ENCODE measurements at regions not wholly inside any gene's neighbourhood (a gene's known extent, or its start where the extent isn't known, plus 50 kb on each side); places are given as distances from the start of the nearest gene placed in this dataset.
"Not testable (repeated sequence)": the region's sequence is repeated elsewhere in the genome, so short reads cannot be mapped to it uniquely, and the experiment has no call there.

DNA sequence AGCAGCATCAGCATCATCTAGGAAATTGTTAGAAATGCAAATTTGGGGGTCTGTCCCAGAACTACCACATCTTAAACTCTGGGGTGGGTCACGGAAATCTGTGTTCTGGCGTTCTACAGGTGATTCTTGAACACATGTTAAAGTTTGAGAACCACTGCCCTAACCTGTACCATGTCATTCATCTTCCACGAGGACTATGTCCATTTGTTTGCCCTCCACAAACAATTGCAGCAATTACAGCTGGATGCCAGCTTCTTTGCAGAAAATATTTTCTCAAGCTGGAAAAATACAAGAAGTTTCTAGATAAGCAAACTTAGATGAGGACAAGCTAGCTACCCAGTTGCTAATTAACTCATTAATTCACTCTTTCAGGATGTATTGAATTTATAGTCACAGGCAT is 54.1 kb downstream of the MAFB start:
- H3K9me3 ChIP-seq (replicated peaks; ENCODE audit: control insufficient read depth, low read depth, low read length): no peaks in the 10 kb centered on the region
- no peak overlapping the region for H3K27ac ChIP-seq (ENCODE audit: low read length)
- no peak for DNase-seq
- WGBS (ENCODE audit: insufficient coverage): 83% methylated on average over 2 of the region's 3 CpGs
- no peak overlapping the region for H3K4me3 ChIP-seq (ENCODE audit: low read length)
- no peaks in the 10 kb centered on the region for H3K27me3 ChIP-seq (ENCODE audit: control insufficient read depth, insufficient read depth, low read length)
- H3K4me1 ChIP-seq (ENCODE audit: control insufficient read depth, insufficient read depth, low read length): no peaks in the 10 kb centered on the region
- H3K36me3 ChIP-seq (ENCODE audit: control insufficient read depth, insufficient read depth, low read length): no peaks in the 10 kb centered on the region

DNA sequence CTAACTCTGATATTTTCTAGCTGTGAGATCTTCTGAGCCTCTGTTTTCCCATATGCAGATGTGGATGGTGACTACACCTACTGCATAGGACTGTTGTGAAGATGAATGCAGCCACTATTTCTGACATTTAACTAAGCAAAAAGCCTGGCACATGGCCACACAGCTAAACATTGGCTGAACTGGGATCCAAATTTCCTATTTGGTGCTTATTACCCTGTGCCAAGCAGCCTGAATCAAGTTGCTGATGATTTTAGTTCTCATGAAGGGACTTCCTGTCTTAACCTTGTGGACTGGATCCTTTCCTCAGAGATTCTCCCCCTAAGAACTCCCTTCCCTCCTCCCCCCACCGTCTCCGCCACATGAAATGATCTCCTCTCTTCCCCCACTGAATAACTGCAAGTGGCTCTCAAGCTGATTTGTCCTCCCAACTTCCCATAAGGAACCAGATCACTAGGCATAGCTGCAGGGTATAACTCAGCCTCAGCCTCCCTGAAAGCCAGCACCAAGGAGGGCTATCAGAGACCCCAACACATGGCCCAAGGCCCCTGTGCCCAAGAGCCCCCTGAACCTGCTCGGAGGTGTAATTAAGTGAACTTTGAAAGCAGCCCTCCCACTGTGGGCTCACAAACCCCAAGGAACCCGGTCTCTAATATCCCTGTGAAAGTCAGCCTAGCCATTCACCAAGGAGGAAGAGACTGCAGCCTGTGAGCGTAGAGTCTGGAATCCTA is 55.7 kb downstream of the MAFB start:
- H3K9me3 ChIP-seq (replicated peaks; ENCODE audit: control insufficient read depth, low read depth, low read length): no peaks in the 10 kb centered on the region
- H3K36me3 ChIP-seq (ENCODE audit: control insufficient read depth, insufficient read depth, low read length): no peaks in the 10 kb centered on the region
- H3K27me3 ChIP-seq (ENCODE audit: control insufficient read depth, insufficient read depth, low read length): no peaks in the 10 kb centered on the region
- H3K4me1 ChIP-seq (ENCODE audit: control insufficient read depth, insufficient read depth, low read length): no peaks in the 10 kb centered on the region
- 75% methylated on average over 4 of the region's 5 CpGs for WGBS (ENCODE audit: insufficient coverage)
- no peak for DNase-seq
- no peak overlapping the region for H3K4me3 ChIP-seq (ENCODE audit: low read length)
- no peak overlapping the region for H3K27ac ChIP-seq (ENCODE audit: low read length)

- no peak for DNase-seq
- 84% methylated on average over 10 of the region's 10 CpGs for WGBS (ENCODE audit: insufficient coverage)
- no peaks in the 10 kb centered on the region for H3K4me1 ChIP-seq (ENCODE audit: control insufficient read depth, insufficient read depth, low read length)
These were observed 56.6 kb downstream of the MAFB start for GRCh38 chr20:40632346-40632976.

DNA sequence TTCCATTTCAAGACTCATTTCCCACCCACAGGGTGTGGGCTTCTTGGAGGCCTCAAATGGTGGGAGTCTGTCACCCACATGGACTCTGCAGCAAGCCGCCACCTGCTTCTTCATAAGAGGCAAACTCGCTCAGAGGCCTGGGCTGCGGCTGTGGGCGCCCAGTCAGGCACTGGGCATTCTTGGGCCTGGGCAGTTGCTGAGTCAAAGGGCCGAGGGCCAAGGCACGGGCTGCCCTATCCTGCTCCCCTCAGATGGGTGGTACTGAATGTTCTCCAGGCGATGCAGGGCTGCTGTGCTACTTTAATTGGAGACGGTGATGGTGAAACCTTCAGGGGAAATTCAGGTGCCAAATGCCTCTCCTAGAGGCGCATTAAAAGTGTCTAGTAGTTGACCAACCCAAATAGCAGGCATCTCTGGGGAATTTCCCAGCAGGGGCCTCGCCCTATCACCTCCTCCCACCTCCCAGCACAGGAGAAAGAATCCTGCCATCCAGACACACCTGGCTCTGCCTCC is 57.9 kb downstream of the MAFB start:
- Histone ChIP-seq H3K27ac (ENCODE audit: low read length) (no peak overlapping the region), H3K4me3 (ENCODE audit: low read length) (no peak overlapping the region), H3K9me3 (replicated peaks; ENCODE audit: control insufficient read depth, low read depth, low read length) (no peaks in the 10 kb centered on the region), H3K27me3 (ENCODE audit: control insufficient read depth, insufficient read depth, low read length) (no peaks in the 10 kb centered on the region), H3K36me3 (ENCODE audit: control insufficient read depth, insufficient read depth, low read length) (no peaks in the 10 kb centered on the region), H3K4me1 (ENCODE audit: control insufficient read depth, insufficient read depth, low read length) (no peaks in the 10 kb centered on the region)
- DNase-seq: no peak
- WGBS (ENCODE audit: insufficient coverage): 81% methylated on average over 8 of the region's 10 CpGs

More at GRCh38 chr20:40632346-40632976, 56.6 kb downstream of the MAFB start:
- no peaks in the 10 kb centered on the region for H3K36me3 ChIP-seq (ENCODE audit: control insufficient read depth, insufficient read depth, low read length)
- no peaks in the 10 kb centered on the region for H3K27me3 ChIP-seq (ENCODE audit: control insufficient read depth, insufficient read depth, low read length)
- no peak overlapping the region for H3K4me3 ChIP-seq (ENCODE audit: low read length)
- no peaks in the 10 kb centered on the region for H3K9me3 ChIP-seq (replicated peaks; ENCODE audit: control insufficient read depth, low read depth, low read length)
- no peak overlapping the region for H3K27ac ChIP-seq (ENCODE audit: low read length)

- Histone ChIP-seq H3K4me3 (ENCODE audit: low read length) (no peak overlapping the region), H3K27ac (ENCODE audit: low read length) (no peak overlapping the region), H3K36me3 (ENCODE audit: control insufficient read depth, insufficient read depth, low read length) (no peaks in the 10 kb centered on the region), H3K9me3 (replicated peaks; ENCODE audit: control insufficient read depth, low read depth, low read length) (no peaks in the 10 kb centered on the region), H3K27me3 (ENCODE audit: control insufficient read depth, insufficient read depth, low read length) (no peaks in the 10 kb centered on the region), H3K4me1 (ENCODE audit: control insufficient read depth, insufficient read depth, low read length) (no peaks in the 10 kb centered on the region)
- WGBS (ENCODE audit: insufficient coverage): 80% methylated on average over 1 of the region's 3 CpGs
- DNase-seq: no peak
These were observed 58.3 kb downstream of the MAFB start for GRCh38 chr20:40630713-40631112.

DNA sequence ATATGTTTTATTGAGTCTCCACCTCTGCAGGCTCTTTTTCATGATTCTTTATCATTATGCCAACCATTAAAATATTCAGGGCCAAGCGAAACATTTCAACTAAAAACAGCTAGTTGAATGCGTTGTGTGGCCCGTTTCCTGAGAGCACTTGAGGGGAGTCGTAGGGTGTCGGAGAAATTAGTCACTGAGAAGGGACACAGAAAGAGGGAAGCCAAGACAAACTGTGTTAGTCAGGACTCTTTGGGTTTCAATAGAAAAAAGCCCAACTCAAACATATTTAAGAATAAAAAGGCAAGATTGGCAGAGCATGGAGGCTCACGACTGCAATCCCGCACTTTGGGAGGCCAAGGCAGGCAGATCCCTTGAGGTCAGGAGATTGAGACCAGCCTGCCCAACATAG is 58.9 kb downstream of the MAFB start:
- Histone ChIP-seq H3K4me3 (ENCODE audit: low read length) (no peak overlapping the region), H3K4me1 (ENCODE audit: control insufficient read depth, insufficient read depth, low read length) (no peaks in the 10 kb centered on the region), H3K27ac (ENCODE audit: low read length) (no peak overlapping the region), H3K36me3 (ENCODE audit: control insufficient read depth, insufficient read depth, low read length) (no peaks in the 10 kb centered on the region), H3K27me3 (ENCODE audit: control insufficient read depth, insufficient read depth, low read length) (no peaks in the 10 kb centered on the region), H3K9me3 (replicated peaks; ENCODE audit: control insufficient read depth, low read depth, low read length) (no peaks in the 10 kb centered on the region)
- WGBS (ENCODE audit: insufficient coverage): 79% methylated on average over 3 of the region's 7 CpGs
- DNase-seq: no peak

GRCh38 chr20:40628877-40629276 is 60.2 kb downstream of the MAFB start:
- WGBS (ENCODE audit: insufficient coverage): 67% methylated on average over 6 of the region's 10 CpGs
- no peak overlapping the region for H3K4me3 ChIP-seq (ENCODE audit: low read length)
- no peaks in the 10 kb centered on the region for H3K9me3 ChIP-seq (replicated peaks; ENCODE audit: control insufficient read depth, low read depth, low read length)
- H3K4me1 ChIP-seq (ENCODE audit: control insufficient read depth, insufficient read depth, low read length): no peaks in the 10 kb centered on the region
- DNase-seq: no peak
- no peaks in the 10 kb centered on the region for H3K36me3 ChIP-seq (ENCODE audit: control insufficient read depth, insufficient read depth, low read length)
- H3K27me3 ChIP-seq (ENCODE audit: control insufficient read depth, insufficient read depth, low read length): no peaks in the 10 kb centered on the region
- no peak overlapping the region for H3K27ac ChIP-seq (ENCODE audit: low read length)

DNA sequence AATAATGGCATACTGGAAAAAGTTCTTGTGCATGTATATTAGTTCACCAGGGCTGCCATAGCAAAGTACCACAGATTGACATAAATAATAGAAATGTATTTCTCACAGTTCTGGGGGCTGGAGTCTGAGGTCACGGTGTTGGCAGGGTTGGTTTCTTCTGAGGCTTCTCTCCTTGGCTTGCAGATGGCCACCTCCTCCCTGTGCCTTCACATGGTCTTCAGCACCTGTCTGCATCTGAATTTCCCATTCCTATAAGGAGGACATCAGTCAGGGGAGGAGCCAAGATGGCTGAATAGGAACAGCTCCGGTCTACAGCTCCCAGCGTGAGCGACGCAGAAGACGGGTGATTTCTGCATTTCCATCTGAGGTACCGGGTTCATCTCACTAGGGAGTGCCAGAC is 70.0 kb downstream of the MAFB start:
- not testable (repeated sequence) for H3K36me3 ChIP-seq (ENCODE audit: control insufficient read depth, insufficient read depth, low read length); H3K9me3 ChIP-seq (replicated peaks; ENCODE audit: control insufficient read depth, low read depth, low read length); H3K4me3 ChIP-seq (ENCODE audit: low read length); H3K4me1 ChIP-seq (ENCODE audit: control insufficient read depth, insufficient read depth, low read length); H3K27me3 ChIP-seq (ENCODE audit: control insufficient read depth, insufficient read depth, low read length); H3K27ac ChIP-seq (ENCODE audit: low read length); DNase-seq
- WGBS (ENCODE audit: insufficient coverage): no CpG with 5 or more reads among the region's 7 CpGs

GRCh38 chr20:40617594-40617993 is 71.4 kb downstream of the MAFB start:
- 100% methylated on average over 3 of the region's 6 CpGs for WGBS (ENCODE audit: insufficient coverage)

DNA sequence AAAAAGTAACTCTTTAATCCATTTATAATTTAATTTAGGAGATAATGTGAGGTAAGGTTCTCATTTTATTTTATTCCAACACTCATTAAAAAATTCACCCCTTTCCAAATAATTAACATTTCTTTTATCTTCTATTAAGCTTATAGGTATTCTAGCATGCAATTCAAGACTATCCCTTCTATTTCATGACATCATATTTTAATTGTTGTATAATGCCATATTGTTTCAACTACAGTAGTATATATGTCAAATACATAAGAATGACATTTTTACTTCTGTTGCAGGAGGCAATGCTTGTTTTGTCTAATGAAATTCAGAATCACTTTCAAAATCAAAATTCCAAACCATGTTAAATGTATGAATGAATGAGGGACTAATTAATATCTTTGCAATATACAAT is 76.2 kb downstream of the MAFB start:
- no peak for DNase-seq
- no peaks in the 10 kb centered on the region for H3K9me3 ChIP-seq (replicated peaks; ENCODE audit: control insufficient read depth, low read depth, low read length)
- no peak overlapping the region for H3K27ac ChIP-seq (ENCODE audit: low read length)
- no peaks in the 10 kb centered on the region for H3K36me3 ChIP-seq (ENCODE audit: control insufficient read depth, insufficient read depth, low read length)
- H3K4me1 ChIP-seq (ENCODE audit: control insufficient read depth, insufficient read depth, low read length): no peaks in the 10 kb centered on the region
- H3K27me3 ChIP-seq (ENCODE audit: control insufficient read depth, insufficient read depth, low read length): no peaks in the 10 kb centered on the region
- H3K4me3 ChIP-seq (ENCODE audit: low read length): no peak overlapping the region

More at GRCh38 chr20:40617594-40617993, 71.4 kb downstream of the MAFB start:
- Histone ChIP-seq H3K27ac (ENCODE audit: low read length) (no peak overlapping the region), H3K36me3 (ENCODE audit: control insufficient read depth, insufficient read depth, low read length) (no peaks in the 10 kb centered on the region), H3K9me3 (replicated peaks; ENCODE audit: control insufficient read depth, low read depth, low read length) (no peaks in the 10 kb centered on the region), H3K4me1 (ENCODE audit: control insufficient read depth, insufficient read depth, low read length) (no peaks in the 10 kb centered on the region), H3K4me3 (ENCODE audit: low read length) (no peak overlapping the region), H3K27me3 (ENCODE audit: control insufficient read depth, insufficient read depth, low read length) (no peaks in the 10 kb centered on the region)
- DNase-seq: no peak
